ENCODE measurements at regions not wholly inside any gene's neighbourhood (a gene's known extent, or its start where the extent isn't known, plus 50 kb on each side); places are given as distances from the start of the nearest gene placed in this dataset.

DNA sequence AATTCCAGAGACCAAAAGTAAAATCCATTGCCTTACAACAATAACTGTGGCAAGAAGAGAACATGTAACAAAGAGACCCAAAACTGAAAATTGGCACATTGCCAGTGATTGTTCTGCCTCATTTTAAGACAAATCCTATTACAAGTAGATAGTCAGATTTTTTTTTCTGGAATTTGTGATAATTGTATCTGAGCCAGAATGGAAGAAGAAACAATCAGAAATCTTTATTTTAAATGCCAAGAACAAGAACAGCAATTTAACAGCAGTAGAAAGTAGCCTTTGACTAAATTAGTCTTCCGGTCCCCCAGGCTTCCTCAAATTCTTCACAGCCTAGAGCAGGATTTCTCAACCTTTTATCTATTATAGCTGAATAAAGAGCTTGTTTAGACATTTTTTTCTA is 106.7 kb upstream of the PTPN3 start:
- Histone ChIP-seq H3K4me1 (ENCODE audit: control insufficient read depth in 3 of 3, insufficient read depth in 3 of 3, low read length in 3 of 3) (no peaks in the 10 kb centered on the region), H3K27ac (ENCODE audit: low read depth, low read length) (no peak overlapping the region), H3K4me3 (ENCODE audit: low read length in 3 of 3) (no peak overlapping the region), H3K9me3 (ENCODE audit: control insufficient read depth in 3 of 3, low read length in 3 of 3) (peaks cover 0 to 2% (median 0%) of the 10 kb centered on the region in 3 donors), H3K27me3 (ENCODE audit: control insufficient read depth in 3 of 3, insufficient read depth in 3 of 3, low read length in 3 of 3) (peaks cover 0 to 3% (median 0%) of the 10 kb centered on the region in 3 donors), H3K9ac (ENCODE audit: low read depth in 1 of 3, low read length in 3 of 3) (no peak overlapping the region), H3K36me3 (ENCODE audit: control insufficient read depth in 3 of 3, insufficient read depth in 3 of 3, low read length in 3 of 3) (no peaks in the 10 kb centered on the region)

DNA sequence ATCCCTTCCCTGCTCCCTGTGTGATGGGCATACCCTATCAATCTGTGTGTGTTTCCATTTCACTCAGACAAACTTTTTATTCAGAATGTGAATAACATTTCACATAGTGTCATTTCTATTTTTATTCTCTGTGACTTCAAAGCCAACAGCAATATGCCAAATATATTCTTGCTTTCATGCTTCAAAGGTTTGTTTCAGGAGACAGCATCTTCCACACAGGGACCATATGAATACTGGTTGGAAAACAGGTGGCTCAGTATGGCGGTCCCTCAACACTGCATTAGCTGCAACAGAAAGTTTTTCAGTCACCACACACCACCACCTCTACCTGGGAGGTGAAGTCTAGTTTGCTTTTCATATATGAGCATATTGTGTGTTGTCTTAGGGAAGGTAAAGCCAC is 111.0 kb upstream of the PTPN3 start:
- Histone ChIP-seq H3K27me3 (ENCODE audit: control insufficient read depth in 3 of 3, insufficient read depth in 3 of 3, low read length in 3 of 3) (no peaks in the 10 kb centered on the region), H3K4me1 (ENCODE audit: control insufficient read depth in 3 of 3, insufficient read depth in 3 of 3, low read length in 3 of 3) (no peaks in the 10 kb centered on the region), H3K27ac (ENCODE audit: low read depth, low read length) (no peak overlapping the region), H3K9ac (ENCODE audit: low read depth in 1 of 3, low read length in 3 of 3) (no peak overlapping the region), H3K4me3 (ENCODE audit: low read length in 3 of 3) (no peak overlapping the region), H3K36me3 (ENCODE audit: control insufficient read depth in 3 of 3, insufficient read depth in 3 of 3, low read length in 3 of 3) (no peaks in the 10 kb centered on the region), H3K9me3 (ENCODE audit: control insufficient read depth in 3 of 3, low read length in 3 of 3) (no peaks in the 10 kb centered on the region)

DNA sequence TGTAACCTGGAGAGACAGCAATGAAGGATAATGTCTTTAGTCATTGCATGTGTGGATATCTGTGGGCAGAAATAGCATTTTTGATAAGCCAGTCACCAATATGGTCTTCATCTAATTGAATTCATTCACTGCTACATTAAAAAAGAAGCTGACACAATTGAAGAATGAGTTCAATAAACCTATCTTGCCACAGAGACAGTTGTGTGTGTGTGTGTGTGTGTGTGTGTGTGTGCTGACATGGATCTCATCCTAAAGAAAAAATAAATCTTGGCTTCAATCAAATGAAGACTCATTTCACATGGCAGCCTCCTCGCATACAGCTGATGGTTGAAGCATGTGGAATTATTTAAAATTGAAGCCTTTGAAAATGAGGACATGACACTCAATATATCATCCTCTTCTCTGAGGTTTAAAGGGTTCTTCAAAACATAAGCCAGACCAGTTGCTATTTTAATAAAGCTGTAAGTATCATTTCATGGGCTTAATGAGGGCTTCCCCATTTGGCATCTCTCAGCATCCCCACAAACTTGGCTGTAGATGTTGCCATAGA is 118.5 kb upstream of the PTPN3 start:
- no peak overlapping the region for H3K27ac ChIP-seq (ENCODE audit: low read depth, low read length)
- H3K4me1 ChIP-seq (ENCODE audit: control insufficient read depth in 3 of 3, insufficient read depth in 3 of 3, low read length in 3 of 3) = no peaks in the 10 kb centered on the region
- peaks cover 0 to 9% (median 4%) of the 10 kb centered on the region in 3 donors for H3K9me3 ChIP-seq (ENCODE audit: control insufficient read depth in 3 of 3, low read length in 3 of 3)
- no peaks in the 10 kb centered on the region for H3K27me3 ChIP-seq (ENCODE audit: control insufficient read depth in 3 of 3, insufficient read depth in 3 of 3, low read length in 3 of 3)
- no peaks in the 10 kb centered on the region for H3K36me3 ChIP-seq (ENCODE audit: control insufficient read depth in 3 of 3, insufficient read depth in 3 of 3, low read length in 3 of 3)
- no peak overlapping the region for H3K4me3 ChIP-seq (ENCODE audit: low read length in 3 of 3)
- no peak overlapping the region for H3K9ac ChIP-seq (ENCODE audit: low read depth in 1 of 3, low read length in 3 of 3)

DNA sequence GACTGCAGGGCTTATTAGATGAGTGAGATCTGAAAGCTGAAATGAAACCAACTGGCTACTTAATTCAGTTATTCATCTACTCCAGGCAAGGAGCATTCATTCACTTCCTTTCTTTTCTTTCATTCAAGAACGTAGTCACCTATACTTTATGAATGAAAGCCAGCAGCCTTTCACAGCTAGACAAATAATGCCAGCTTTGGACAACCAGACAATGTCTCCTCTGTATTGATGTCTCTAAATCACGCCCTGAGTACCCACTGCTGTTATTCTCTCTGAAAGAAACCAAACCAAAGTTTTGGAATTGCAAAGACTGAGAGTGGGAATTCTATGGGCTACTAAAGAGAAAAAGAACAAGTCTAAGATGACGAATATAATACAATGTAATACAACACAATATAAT is 121.2 kb upstream of the PTPN3 start:
- Histone ChIP-seq H3K27ac (ENCODE audit: low read depth, low read length) (no peak overlapping the region), H3K27me3 (ENCODE audit: control insufficient read depth in 3 of 3, insufficient read depth in 3 of 3, low read length in 3 of 3) (no peaks in the 10 kb centered on the region), H3K9ac (ENCODE audit: low read depth in 1 of 3, low read length in 3 of 3) (no peak overlapping the region), H3K36me3 (ENCODE audit: control insufficient read depth in 3 of 3, insufficient read depth in 3 of 3, low read length in 3 of 3) (no peaks in the 10 kb centered on the region), H3K4me3 (ENCODE audit: low read length in 3 of 3) (no peak overlapping the region), H3K9me3 (ENCODE audit: control insufficient read depth in 3 of 3, low read length in 3 of 3) (peaks cover 0 to 9% (median 4%) of the 10 kb centered on the region in 3 donors), H3K4me1 (ENCODE audit: control insufficient read depth in 3 of 3, insufficient read depth in 3 of 3, low read length in 3 of 3) (no peaks in the 10 kb centered on the region)

DNA sequence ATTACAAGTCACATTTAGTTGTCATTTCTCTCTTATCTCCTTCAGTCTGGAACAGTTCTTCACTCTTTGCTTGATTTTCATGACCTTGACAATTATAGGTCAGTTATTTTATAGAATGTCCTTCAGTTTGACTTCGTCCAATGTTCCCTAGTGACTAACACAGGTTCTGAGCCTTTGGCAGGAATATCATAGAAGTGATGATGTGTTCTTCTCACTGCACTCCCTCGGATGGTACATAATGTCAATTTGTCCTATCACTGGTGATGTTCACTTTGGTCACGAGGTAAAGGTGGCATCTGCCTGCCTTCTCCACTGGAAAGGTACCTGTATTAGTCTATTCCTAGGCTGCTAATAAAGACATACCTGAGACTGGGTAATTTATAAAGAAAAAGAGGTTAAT is 126.0 kb upstream of the PTPN3 start:
- Histone ChIP-seq H3K36me3 (ENCODE audit: control insufficient read depth in 3 of 3, insufficient read depth in 3 of 3, low read length in 3 of 3) (no peaks in the 10 kb centered on the region), H3K27me3 (ENCODE audit: control insufficient read depth in 3 of 3, insufficient read depth in 3 of 3, low read length in 3 of 3) (peaks cover 0 to 8% (median 0%) of the 10 kb centered on the region in 3 donors), H3K9me3 (ENCODE audit: control insufficient read depth in 3 of 3, low read length in 3 of 3) (no peaks in the 10 kb centered on the region), H3K27ac (ENCODE audit: low read depth, low read length) (no peak overlapping the region), H3K4me1 (ENCODE audit: control insufficient read depth in 3 of 3, insufficient read depth in 3 of 3, low read length in 3 of 3) (no peaks in the 10 kb centered on the region), H3K4me3 (ENCODE audit: low read length in 3 of 3) (no peak overlapping the region), H3K9ac (ENCODE audit: low read depth in 1 of 3, low read length in 3 of 3) (no peak overlapping the region)

DNA sequence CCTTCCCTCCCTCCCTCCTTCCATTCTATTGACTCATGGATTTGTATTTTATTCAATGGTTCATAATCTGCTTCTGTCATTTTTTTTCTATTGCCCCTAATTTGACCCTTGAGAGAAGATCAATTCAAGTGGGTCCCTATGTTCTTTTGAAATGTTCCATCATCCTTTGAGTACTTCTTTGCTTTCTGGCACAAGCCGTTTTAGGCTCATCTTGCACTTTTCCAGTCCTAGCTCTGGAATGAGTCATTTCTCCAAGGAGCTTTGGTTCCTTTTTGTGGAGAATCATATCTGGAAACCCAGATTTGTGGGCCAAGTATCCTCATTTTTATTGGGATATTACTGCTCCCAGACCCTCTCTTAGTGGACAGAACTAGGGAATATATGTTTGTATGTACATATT is 126.8 kb upstream of the PTPN3 start:
- H3K9me3 ChIP-seq (ENCODE audit: control insufficient read depth in 3 of 3, low read length in 3 of 3) = no peaks in the 10 kb centered on the region
- H3K36me3 ChIP-seq (ENCODE audit: control insufficient read depth in 3 of 3, insufficient read depth in 3 of 3, low read length in 3 of 3) = no peaks in the 10 kb centered on the region
- H3K9ac ChIP-seq (ENCODE audit: low read depth in 1 of 3, low read length in 3 of 3) = no peak overlapping the region
- H3K27ac ChIP-seq (ENCODE audit: low read depth, low read length) = no peak overlapping the region
- H3K4me1 ChIP-seq (ENCODE audit: control insufficient read depth in 3 of 3, insufficient read depth in 3 of 3, low read length in 3 of 3) = no peaks in the 10 kb centered on the region
- H3K4me3 ChIP-seq (ENCODE audit: low read length in 3 of 3) = no peak overlapping the region
- H3K27me3 ChIP-seq (ENCODE audit: control insufficient read depth in 3 of 3, insufficient read depth in 3 of 3, low read length in 3 of 3) = peaks cover 0 to 8% (median 0%) of the 10 kb centered on the region in 3 donors

DNA sequence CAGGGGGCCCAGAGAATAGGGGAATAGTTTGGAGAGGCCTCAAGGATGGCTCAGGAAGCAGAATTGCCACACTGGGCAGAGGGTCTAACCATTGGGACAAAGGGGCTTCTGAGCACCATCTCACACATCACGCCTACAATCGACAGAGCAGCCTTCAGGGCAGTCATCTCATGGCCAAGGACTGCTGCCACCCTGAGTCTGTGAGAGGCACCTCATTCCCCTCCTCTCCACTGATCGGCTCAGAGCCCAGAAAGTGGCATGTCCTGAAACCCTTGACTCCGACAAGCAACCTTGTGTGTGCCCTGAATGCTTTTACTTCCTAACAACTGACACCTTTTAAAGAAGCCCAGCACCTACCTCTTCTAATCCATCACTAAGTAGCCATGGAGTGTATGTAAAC is 128.9 kb upstream of the PTPN3 start:
- Histone ChIP-seq H3K27ac (ENCODE audit: low read depth, low read length) (no peak overlapping the region), H3K4me3 (ENCODE audit: low read length in 3 of 3) (no peak overlapping the region), H3K36me3 (ENCODE audit: control insufficient read depth in 3 of 3, insufficient read depth in 3 of 3, low read length in 3 of 3) (no peaks in the 10 kb centered on the region), H3K4me1 (ENCODE audit: control insufficient read depth in 3 of 3, insufficient read depth in 3 of 3, low read length in 3 of 3) (no peaks in the 10 kb centered on the region), H3K9me3 (ENCODE audit: control insufficient read depth in 3 of 3, low read length in 3 of 3) (no peaks in the 10 kb centered on the region), H3K27me3 (ENCODE audit: control insufficient read depth in 3 of 3, insufficient read depth in 3 of 3, low read length in 3 of 3) (peaks cover 0 to 8% (median 0%) of the 10 kb centered on the region in 3 donors), H3K9ac (ENCODE audit: low read depth in 1 of 3, low read length in 3 of 3) (no peak overlapping the region)

DNA sequence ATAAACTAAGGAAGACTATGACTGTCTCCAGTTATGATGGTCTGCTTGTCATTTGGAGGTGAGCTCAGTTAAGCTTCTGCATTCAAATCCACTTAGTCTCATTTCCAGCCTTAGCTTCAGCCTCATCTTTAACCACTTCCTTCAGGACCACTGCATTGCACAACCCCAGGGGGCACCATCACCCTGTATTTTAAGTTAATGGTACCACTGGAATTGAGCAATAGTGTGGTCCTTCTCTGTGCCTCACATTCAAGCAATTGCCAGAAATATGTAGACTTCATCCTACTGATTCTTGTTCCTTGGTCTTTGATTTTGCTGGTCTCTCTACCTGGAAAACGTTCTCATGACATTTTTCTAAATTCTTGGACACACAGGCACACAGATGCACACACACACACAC is 131.5 kb upstream of the PTPN3 start:
- H3K4me3 ChIP-seq (ENCODE audit: low read length in 3 of 3) = no peak overlapping the region
- no peaks in the 10 kb centered on the region for H3K4me1 ChIP-seq (ENCODE audit: control insufficient read depth in 3 of 3, insufficient read depth in 3 of 3, low read length in 3 of 3)
- peaks cover 0 to 8% (median 0%) of the 10 kb centered on the region in 3 donors for H3K27me3 ChIP-seq (ENCODE audit: control insufficient read depth in 3 of 3, insufficient read depth in 3 of 3, low read length in 3 of 3)
- H3K27ac ChIP-seq (ENCODE audit: low read depth, low read length) = no peak overlapping the region
- no peaks in the 10 kb centered on the region for H3K36me3 ChIP-seq (ENCODE audit: control insufficient read depth in 3 of 3, insufficient read depth in 3 of 3, low read length in 3 of 3)
- no peaks in the 10 kb centered on the region for H3K9me3 ChIP-seq (ENCODE audit: control insufficient read depth in 3 of 3, low read length in 3 of 3)
- H3K9ac ChIP-seq (ENCODE audit: low read depth in 1 of 3, low read length in 3 of 3) = no peak overlapping the region

DNA sequence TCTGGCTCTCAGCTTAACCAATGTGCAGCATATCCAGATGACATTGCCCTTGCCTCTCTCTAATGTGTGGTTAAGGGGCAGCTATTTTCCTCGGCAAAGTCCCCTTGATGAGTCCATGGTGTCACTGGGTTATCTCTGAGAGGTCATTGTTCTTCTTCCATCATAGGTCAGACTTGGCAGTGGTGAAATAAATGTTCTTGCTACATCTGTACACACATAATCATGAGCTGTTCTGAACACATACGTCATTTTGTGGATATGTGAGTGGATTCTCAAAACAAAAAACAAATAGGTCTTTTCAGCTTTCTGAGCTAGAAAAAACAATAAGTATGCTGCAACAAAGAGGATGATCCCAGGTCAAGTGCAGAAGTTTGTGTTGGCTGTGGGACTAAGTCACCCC is 134.7 kb upstream of the PTPN3 start:
- peaks cover 0 to 3% (median 0%) of the 10 kb centered on the region in 3 donors for H3K27me3 ChIP-seq (ENCODE audit: control insufficient read depth in 3 of 3, insufficient read depth in 3 of 3, low read length in 3 of 3)
- H3K36me3 ChIP-seq (ENCODE audit: control insufficient read depth in 3 of 3, insufficient read depth in 3 of 3, low read length in 3 of 3) = no peaks in the 10 kb centered on the region
- H3K27ac ChIP-seq (ENCODE audit: low read depth, low read length) = no peak overlapping the region
- no peak overlapping the region for H3K4me3 ChIP-seq (ENCODE audit: low read length in 3 of 3)
- no peak overlapping the region for H3K9ac ChIP-seq (ENCODE audit: low read depth in 1 of 3, low read length in 3 of 3)
- no peaks in the 10 kb centered on the region for H3K4me1 ChIP-seq (ENCODE audit: control insufficient read depth in 3 of 3, insufficient read depth in 3 of 3, low read length in 3 of 3)
- no peaks in the 10 kb centered on the region for H3K9me3 ChIP-seq (ENCODE audit: control insufficient read depth in 3 of 3, low read length in 3 of 3)

DNA sequence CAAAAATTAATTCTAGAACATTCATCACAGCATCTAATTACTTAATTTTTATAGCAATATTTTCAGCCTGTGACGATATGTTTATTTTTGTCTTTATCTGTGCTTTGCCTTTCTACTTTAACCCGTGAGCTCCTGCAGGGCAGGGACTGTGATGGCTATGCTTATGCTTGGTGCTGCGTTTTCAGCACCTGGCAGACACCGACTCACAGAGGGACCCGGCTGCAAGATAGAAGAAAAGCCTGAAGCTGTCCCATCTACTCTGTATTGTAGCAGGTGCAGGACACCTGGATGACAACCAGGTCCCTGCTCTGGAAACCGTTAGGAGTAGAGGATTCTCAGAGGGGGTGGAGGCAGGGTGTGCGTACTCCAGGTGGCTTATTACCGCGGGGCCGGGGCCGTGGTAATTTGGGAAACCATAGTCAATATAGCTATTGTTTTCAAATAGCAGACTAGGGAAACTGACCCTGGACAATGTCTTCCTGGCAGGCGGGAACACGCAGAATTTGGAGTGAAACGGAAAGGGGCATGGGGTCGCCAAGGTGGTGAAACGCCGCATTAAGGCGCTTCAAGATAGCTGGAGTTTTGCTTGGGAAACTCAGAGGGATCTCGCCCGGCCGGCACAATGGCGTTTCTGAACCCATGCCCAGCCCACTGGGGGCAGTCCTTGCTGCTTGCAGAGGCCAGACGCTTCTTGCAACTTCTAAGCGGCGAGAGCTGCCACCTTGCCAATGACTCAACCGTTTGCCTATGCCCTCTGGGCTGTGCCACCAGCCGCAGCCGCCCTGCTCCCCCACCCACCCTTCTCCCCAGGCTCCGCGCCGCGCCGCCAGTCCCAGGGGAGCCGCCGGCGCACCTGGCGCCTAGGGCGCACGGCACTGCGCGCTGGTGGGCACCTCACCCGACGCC is 140.1 kb upstream of the PALM2AKAP2 start:
- peaks cover 2 to 31% (median 20%) of the 10 kb centered on the region in 3 donors for H3K27me3 ChIP-seq (ENCODE audit: control insufficient read depth in 3 of 3, insufficient read depth in 3 of 3, low read length in 3 of 3)
- H3K4me1 ChIP-seq (ENCODE audit: control insufficient read depth in 3 of 3, insufficient read depth in 3 of 3, low read length in 3 of 3) = peaks cover 9 to 16% (median 11%) of the 10 kb centered on the region in 3 donors
- H3K4me3 ChIP-seq (ENCODE audit: low read length in 3 of 3) = peak overlapping the region; percentile 52 to 65 (median 58)
- H3K9me3 ChIP-seq (ENCODE audit: control insufficient read depth in 3 of 3, low read length in 3 of 3) = no peaks in the 10 kb centered on the region
- no peaks in the 10 kb centered on the region for H3K36me3 ChIP-seq (ENCODE audit: control insufficient read depth in 3 of 3, insufficient read depth in 3 of 3, low read length in 3 of 3)
- no peak overlapping the region for H3K27ac ChIP-seq (ENCODE audit: low read depth, low read length)
- peak overlapping the region in 1 of 3 donors; percentile 40 for H3K9ac ChIP-seq (ENCODE audit: low read depth in 1 of 3, low read length in 3 of 3)
